Adrenal gland (tissue), 9 donors: ENCODE measurements at regions not wholly inside any gene's neighbourhood (a gene's known extent, or its start where the extent isn't known, plus 50 kb on each side); places are given as distances from the start of the nearest gene placed in this dataset.
"Not testable (repeated sequence)": the region's sequence is repeated elsewhere in the genome, so short reads cannot be mapped to it uniquely, and the experiment has no call there.

Source experiments
- DNase-seq, 7 donors: peaks; one replicate each; pipeline ENCODE4 v3.0.0-alpha.2; 2019 to 2020
- H3K27ac ChIP-seq, 5 donors: fragments of 200-600 bp; sonication (generic) in 4 of 5; 1 replicate in 3 of 5; 2 replicates in 2 of 5; pipeline versions ENCODE4 v1.5.1 to v1.8.0; 2016 to 2020; ENCODE audit warnings: mild to moderate bottlenecking in 1 of 5
- H3K27me3 ChIP-seq: fragments of 200-600 bp; 2 replicates; pipeline ENCODE4 v1.8.0; 2021
- H3K36me3 ChIP-seq, 2 donors: fragments of 200-600 bp; replicated peaks in 1 of 2; 1 replicate in 1 of 2; 2 replicates in 1 of 2; pipeline versions ENCODE4 v1.5.1 to v1.8.0; 2018 to 2022
- H3K4me1 ChIP-seq, 2 donors: fragments of 200-600 bp; replicated peaks in 1 of 2; 1 replicate in 1 of 2; 2 replicates in 1 of 2; pipeline versions ENCODE4 v1.5.1 to v1.8.0; 2018 to 2021
- H3K4me3 ChIP-seq, 4 donors: fragments of 200-600 bp; sonication (generic) in 3 of 4; one replicate each; pipeline ENCODE4 v1.5.1; 2016 to 2018
- H3K9me3 ChIP-seq, 3 donors: fragments of 200-600 bp; sonication (generic) in 1 of 3; replicated peaks in 1 of 3; 1 replicate in 2 of 3; 2 replicates in 1 of 3; pipeline versions ENCODE4 v1.5.1 to v1.8.0; 2016 to 2021
- WGBS, 4 donors: extraction: QIAGEN DNeasy Blood & Tissue Kit in 2 of 4; methylation state at CpG; one replicate each; pipeline versions ENCODE4 v1.1.5 to v1.1.7; 2013 to 2017; 5-methylcytosine and 5-hydroxymethylcytosine counted together
- intact Hi-C, 2 donors: fragments of 100-400 bp; cut with DNase I; formaldehyde crosslinking; loops; one replicate each; pipeline versions ENCODE4 v1.14.1 to v1.15.0; 2022 to 2023
- donor health status: healthy with polysubstance abuse.
- donor health status: Bipolar disorder and iron deficiency.
- donor health status: DM: yes; HTN: yes; CAD: no.
- donor health status: DM: no; HTN: no; CAD: no.
- donor health status: DM: no; HTN: no; CAD: no.

- H3K27ac ChIP-seq, H3K4me3 ChIP-seq, H3K27me3 ChIP-seq, DNase-seq, H3K4me1 ChIP-seq, H3K36me3 ChIP-seq, H3K9me3 ChIP-seq, intact Hi-C loops: not testable (repeated sequence)
- WGBS, 4 donors: 83 to 100% methylated on average over 1 to 3 of the region's 6 CpGs; no CpG with 5 or more reads in 2 of the 4 donors
Observed at GRCh38 chr15:21357056-21357455, 83.2 kb downstream of the POTEB3 start.

- H3K27me3 ChIP-seq, H3K27ac ChIP-seq, intact Hi-C loops, H3K4me1 ChIP-seq, H3K4me3 ChIP-seq, H3K36me3 ChIP-seq, H3K9me3 ChIP-seq: not testable (repeated sequence)
- peak in 1 of 7 donors; percentile 1 for DNase-seq
- WGBS, 4 donors: 67 to 78% methylated on average over 2 to 3 of the region's 6 CpGs; no CpG with 5 or more reads in 2 of the 4 donors
Observed at GRCh38 chr15:21355944-21356343, 84.4 kb downstream of the POTEB3 start.

GRCh38 chr15:21354597-21354996 lies 85.7 kb downstream of the POTEB3 start:
- H3K27ac ChIP-seq, H3K9me3 ChIP-seq, intact Hi-C loops, H3K4me3 ChIP-seq, H3K36me3 ChIP-seq, DNase-seq, H3K4me1 ChIP-seq, H3K27me3 ChIP-seq: not testable (repeated sequence)
- no CpG with 5 or more reads among the region's 20 CpGs for WGBS, 4 donors

- WGBS, 4 donors: no CpG with 5 or more reads among the region's 40 CpGs
- intact Hi-C loops, H3K4me3 ChIP-seq, H3K27me3 ChIP-seq, H3K9me3 ChIP-seq, DNase-seq, H3K36me3 ChIP-seq, H3K4me1 ChIP-seq, H3K27ac ChIP-seq: not testable (repeated sequence)
Observed at GRCh38 chr15:21352670-21353318, 87.5 kb downstream of the POTEB3 start.

GRCh38 chr15:21344960-21345359 lies 95.3 kb downstream of the POTEB3 start:
- H3K27ac ChIP-seq, H3K4me3 ChIP-seq, H3K27me3 ChIP-seq, intact Hi-C loops, H3K9me3 ChIP-seq, H3K4me1 ChIP-seq, H3K36me3 ChIP-seq: not testable (repeated sequence)
- WGBS, 4 donors: 11 to 34% methylated on average over 12 to 17 of the region's 47 CpGs; no CpG with 5 or more reads in 2 of the 4 donors
- peak in 1 of 7 donors; percentile 9 for DNase-seq

GRCh38 chr15:21344500-21344899 lies 95.8 kb downstream of the POTEB3 start:
- H3K27me3 ChIP-seq, intact Hi-C loops, H3K9me3 ChIP-seq, H3K4me1 ChIP-seq, H3K36me3 ChIP-seq, H3K4me3 ChIP-seq, H3K27ac ChIP-seq, DNase-seq: not testable (repeated sequence)
- no CpG with 5 or more reads among the region's 41 CpGs for WGBS, 4 donors

- intact Hi-C loops, H3K36me3 ChIP-seq, DNase-seq, H3K27me3 ChIP-seq, H3K9me3 ChIP-seq, H3K27ac ChIP-seq, H3K4me1 ChIP-seq, H3K4me3 ChIP-seq: not testable (repeated sequence)
- WGBS, 4 donors: no CpG with 5 or more reads among the region's 2 CpGs
Observed at GRCh38 chr15:21337028-21337427, 103.3 kb downstream of the POTEB3 start.

GRCh38 chr15:21324720-21325460 lies 115.4 kb downstream of the POTEB3 start:
- H3K4me3 ChIP-seq, H3K36me3 ChIP-seq, intact Hi-C loops, H3K27me3 ChIP-seq, H3K4me1 ChIP-seq, H3K27ac ChIP-seq, H3K9me3 ChIP-seq: not testable (repeated sequence)
- 21 to 70% (median 41%) methylated on average over 7 to 30 of the region's 68 CpGs for WGBS, 4 donors
- peak in 3 of 7 donors; percentile 0 to 40 (median 18) for DNase-seq

- DNase-seq, H3K27ac ChIP-seq, H3K27me3 ChIP-seq, H3K9me3 ChIP-seq, H3K36me3 ChIP-seq, H3K4me3 ChIP-seq, intact Hi-C loops, H3K4me1 ChIP-seq: not testable (repeated sequence)
- 13 to 34% (median 29%) methylated on average over 1 of the region's 2 CpGs for WGBS, 4 donors
Observed at GRCh38 chr15:21284353-21284752, 155.9 kb downstream of the POTEB3 start.

- H3K27me3 ChIP-seq, H3K9me3 ChIP-seq, H3K4me1 ChIP-seq, H3K4me3 ChIP-seq, H3K27ac ChIP-seq, H3K36me3 ChIP-seq, intact Hi-C loops, DNase-seq: not testable (repeated sequence)
- WGBS, 4 donors: no CpG with 5 or more reads among the region's 1 CpG
Observed at GRCh38 chr15:21283210-21283609, 157.1 kb downstream of the POTEB3 start.

GRCh38 chr15:21280272-21280671 lies 160.0 kb downstream of the POTEB3 start:
- WGBS, 4 donors: no CpG with 5 or more reads among the region's 3 CpGs
- H3K4me3 ChIP-seq, DNase-seq, H3K9me3 ChIP-seq, H3K27me3 ChIP-seq, intact Hi-C loops, H3K4me1 ChIP-seq, H3K36me3 ChIP-seq, H3K27ac ChIP-seq: not testable (repeated sequence)
